ENCODE measurements at regions not wholly inside any gene's neighbourhood (a gene's known extent, or its start where the extent isn't known, plus 50 kb on each side); places are given as distances from the start of the nearest gene placed in this dataset.
"Not testable (repeated sequence)": the region's sequence is repeated elsewhere in the genome, so short reads cannot be mapped to it uniquely, and the experiment has no call there.

DNA sequence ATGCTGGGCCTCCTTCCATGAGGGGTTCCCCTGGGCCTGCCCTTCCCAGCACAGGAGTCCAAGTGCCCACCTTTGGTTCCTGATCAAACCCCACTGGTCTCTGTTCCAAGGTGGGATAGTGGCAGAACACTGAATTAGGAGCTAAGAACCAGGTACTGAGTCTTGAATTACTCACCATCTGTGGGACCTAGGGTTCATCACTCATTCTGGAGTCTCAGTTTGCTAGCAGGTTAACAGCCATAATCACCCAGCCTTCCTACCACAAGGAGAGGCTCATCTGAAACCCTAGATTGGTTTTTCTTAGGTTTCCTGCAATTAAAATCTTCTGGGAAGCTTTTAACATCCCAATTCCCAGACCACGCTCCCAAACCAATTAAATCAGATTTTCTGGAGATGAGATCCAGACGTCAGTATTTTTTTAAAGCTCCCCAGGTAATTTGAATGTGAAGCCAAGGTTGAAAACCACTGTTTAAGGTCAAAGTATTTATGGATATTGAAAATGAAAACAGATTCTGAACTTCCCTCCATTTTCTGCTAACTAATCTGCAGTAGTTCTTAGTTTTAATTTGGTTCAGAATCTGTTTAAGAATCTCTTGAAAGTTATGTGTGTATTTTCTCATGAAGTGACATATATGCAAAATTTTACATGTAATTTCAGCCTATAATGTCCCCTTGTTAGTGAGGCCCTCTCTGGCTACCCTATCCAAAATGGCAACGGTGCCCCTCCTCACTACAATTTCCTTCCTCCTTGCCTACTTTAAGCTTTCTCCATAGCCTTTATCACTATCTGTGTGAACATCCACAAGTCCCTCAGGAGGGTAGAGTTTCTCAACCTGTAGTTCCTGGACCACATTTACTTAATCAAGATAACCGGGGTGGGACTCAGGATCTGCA is 166.5 kb upstream of the CXCR4 start:
- no peak for TF ChIP-seq CTCF (IDR thresholded peaks at IDR 0.05; ENCODE audit: insufficient read depth, low read depth, low read length)
- ChIA-PET POLR2A (no interaction called here), CTCF (no interaction called here)
- no peaks in the 10 kb centered on the region for H3K36me3 ChIP-seq (ENCODE audit: control insufficient read depth, insufficient read depth, low read length)
- no peak overlapping the region for H3K4me3 ChIP-seq (ENCODE audit: low read depth, low read length)
- H3K27me3 ChIP-seq (ENCODE audit: control insufficient read depth, insufficient read depth, low read length): no peaks in the 10 kb centered on the region
- DNase-seq (ENCODE audit: low read depth): no peak

DNA sequence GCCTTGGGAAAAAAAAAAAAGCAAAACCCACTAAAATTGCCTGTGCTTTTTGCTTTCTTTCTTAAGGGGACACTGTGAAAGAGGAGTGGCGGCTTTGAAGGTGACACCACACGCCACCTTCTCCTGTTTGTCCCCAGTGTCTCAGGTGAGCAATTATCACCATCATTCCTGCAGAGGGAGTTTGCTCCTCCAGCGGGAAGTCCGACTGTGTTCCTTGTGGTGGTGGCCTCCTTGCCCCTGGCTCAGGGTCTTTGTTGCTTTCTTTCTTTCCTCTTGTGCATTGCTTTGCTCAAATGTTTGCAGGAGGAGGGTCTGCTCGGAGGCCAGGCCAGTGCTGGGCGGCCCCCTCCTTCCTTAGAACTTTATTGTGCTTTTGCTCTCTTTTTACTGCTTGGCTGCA is 164.3 kb upstream of the CXCR4 start:
- CTCF ChIA-PET: no interaction called here
- no peak overlapping the region for H3K4me3 ChIP-seq (ENCODE audit: low read depth, low read length)

DNA sequence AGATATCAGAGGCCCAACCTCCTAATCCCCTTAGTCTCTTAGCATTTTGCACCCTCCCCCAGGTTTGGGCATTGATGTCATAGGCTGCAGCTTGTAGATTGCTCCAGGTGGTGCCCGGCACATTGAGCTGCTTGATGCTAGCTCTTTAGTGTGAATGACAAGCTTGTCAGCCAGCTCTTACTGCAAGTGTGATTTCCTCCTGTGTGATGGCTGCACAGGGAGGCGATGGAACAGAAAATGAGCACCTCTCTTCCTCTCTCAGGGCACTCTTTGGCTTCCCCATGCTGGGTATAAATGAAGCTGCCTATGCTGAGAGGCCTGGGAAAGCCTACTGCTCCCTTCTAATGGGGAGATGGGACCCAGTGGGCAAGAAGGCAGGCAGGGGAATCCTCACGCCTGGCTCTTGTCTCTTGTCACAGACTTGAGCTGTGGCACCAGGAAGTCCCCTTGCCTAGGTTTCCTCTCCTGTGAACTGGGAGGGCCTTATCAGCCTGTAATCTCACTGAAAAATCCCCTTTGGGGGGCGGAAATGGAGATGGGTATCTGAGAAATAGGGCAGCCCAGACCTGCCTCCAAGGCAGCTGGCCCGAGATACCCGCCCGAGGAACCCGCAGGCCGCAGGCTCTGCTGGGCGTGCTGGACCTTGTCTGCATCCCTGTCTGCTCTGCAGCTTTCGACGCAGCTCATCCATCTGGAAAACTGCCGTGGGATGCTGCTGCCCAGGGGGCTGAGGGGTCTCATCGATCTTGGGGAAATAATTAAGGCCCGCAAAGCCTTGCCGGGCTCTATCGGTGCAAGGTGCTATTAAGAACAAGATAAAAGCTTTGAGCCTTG is 163.5 kb upstream of the CXCR4 start:
- ChIA-PET POLR2A (no interaction called here), CTCF (interaction anchor here (1.0 kb wide), 1 partner anchor 43 kb away, joined by 5 read pairs; no protein-coding TSS in a partner anchor)
- H3K4me3 ChIP-seq (ENCODE audit: low read depth, low read length): no peak overlapping the region
- DNase-seq (ENCODE audit: low read depth): no peak
- no peaks in the 10 kb centered on the region for H3K36me3 ChIP-seq (ENCODE audit: control insufficient read depth, insufficient read depth, low read length)
- no peak for TF ChIP-seq CTCF (IDR thresholded peaks at IDR 0.05; ENCODE audit: insufficient read depth, low read depth, low read length)
- H3K27me3 ChIP-seq (ENCODE audit: control insufficient read depth, insufficient read depth, low read length): no peaks in the 10 kb centered on the region

More for the DNA sequence above, 164.3 kb upstream of the CXCR4 start:
- no peaks in the 10 kb centered on the region for H3K27me3 ChIP-seq (ENCODE audit: control insufficient read depth, insufficient read depth, low read length)
- no peak for TF ChIP-seq CTCF (IDR thresholded peaks at IDR 0.05; ENCODE audit: insufficient read depth, low read depth, low read length)
- H3K36me3 ChIP-seq (ENCODE audit: control insufficient read depth, insufficient read depth, low read length): no peaks in the 10 kb centered on the region
- POLR2A ChIA-PET: no interaction called here
- DNase-seq (ENCODE audit: low read depth): no peak

- H3K27me3 ChIP-seq (ENCODE audit: control insufficient read depth, insufficient read depth, low read length); DNase-seq (ENCODE audit: low read depth); POLR2A ChIA-PET; H3K36me3 ChIP-seq (ENCODE audit: control insufficient read depth, insufficient read depth, low read length); H3K4me3 ChIP-seq (ENCODE audit: low read depth, low read length): not testable (repeated sequence)
- CTCF ChIA-PET: interaction anchor here (0.6 kb wide), 1 partner anchor 219 kb away, joined by 4 read pairs; no protein-coding TSS in a partner anchor
Measured at GRCh38 chr2:136266346-136266745, 148.4 kb upstream of the CXCR4 start.

DNA sequence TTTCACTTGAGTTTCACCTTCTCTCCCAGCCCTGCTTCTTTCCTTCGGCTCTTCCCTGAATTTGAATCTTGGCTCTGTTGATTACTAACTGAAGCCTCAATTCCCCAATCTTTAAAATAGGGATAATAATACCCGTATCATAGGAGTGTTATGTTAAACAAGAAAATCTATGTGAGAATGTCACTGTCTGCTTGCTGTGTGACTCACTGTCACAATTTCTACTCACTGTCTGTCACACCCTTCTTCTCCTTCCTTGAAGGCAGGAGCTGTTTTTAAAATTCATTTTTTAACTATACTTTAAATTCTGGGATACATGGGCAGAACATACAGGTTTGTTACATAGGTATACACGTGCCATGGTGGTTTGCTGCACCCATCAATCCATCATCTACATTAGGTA is 141.6 kb upstream of the CXCR4 start:
- ChIA-PET POLR2A (no interaction called here), CTCF (no interaction called here)
- Histone ChIP-seq H3K27me3 (ENCODE audit: control insufficient read depth, insufficient read depth, low read length) (no peaks in the 10 kb centered on the region), H3K4me3 (ENCODE audit: low read depth, low read length) (no peak overlapping the region), H3K36me3 (ENCODE audit: control insufficient read depth, insufficient read depth, low read length) (no peaks in the 10 kb centered on the region)
- DNase-seq (ENCODE audit: low read depth): no peak
- TF ChIP-seq CTCF (IDR thresholded peaks at IDR 0.05; ENCODE audit: insufficient read depth, low read depth, low read length): no peak
